OCI-LY3 (cell line): ENCODE measurements at regions not wholly inside any gene's neighbourhood (a gene's known extent, or its start where the extent isn't known, plus 50 kb on each side); places are given as distances from the start of the nearest gene placed in this dataset.

ENCODE experiments used
- EZH2phosphoT487 ChIP-seq: fragments of 200-600 bp; shearing (Covaris generic); IDR thresholded peaks from 2 replicates; pipeline ENCODE4 v1.6.1; 2018; ENCODE audit warnings: antibody characterized with exemption, mixed run types, low read depth
- TF ChIP-seq, protein P1 (sequence below): fragments of 200-600, 300-600 bp; sonication (generic); IDR thresholded peaks from 2 replicates; pipeline ENCODE4 v1.5.1; 2014; ENCODE audit warnings: antibody characterized with exemption, low read length, low read depth

- TF ChIP-seq, protein P1, sequence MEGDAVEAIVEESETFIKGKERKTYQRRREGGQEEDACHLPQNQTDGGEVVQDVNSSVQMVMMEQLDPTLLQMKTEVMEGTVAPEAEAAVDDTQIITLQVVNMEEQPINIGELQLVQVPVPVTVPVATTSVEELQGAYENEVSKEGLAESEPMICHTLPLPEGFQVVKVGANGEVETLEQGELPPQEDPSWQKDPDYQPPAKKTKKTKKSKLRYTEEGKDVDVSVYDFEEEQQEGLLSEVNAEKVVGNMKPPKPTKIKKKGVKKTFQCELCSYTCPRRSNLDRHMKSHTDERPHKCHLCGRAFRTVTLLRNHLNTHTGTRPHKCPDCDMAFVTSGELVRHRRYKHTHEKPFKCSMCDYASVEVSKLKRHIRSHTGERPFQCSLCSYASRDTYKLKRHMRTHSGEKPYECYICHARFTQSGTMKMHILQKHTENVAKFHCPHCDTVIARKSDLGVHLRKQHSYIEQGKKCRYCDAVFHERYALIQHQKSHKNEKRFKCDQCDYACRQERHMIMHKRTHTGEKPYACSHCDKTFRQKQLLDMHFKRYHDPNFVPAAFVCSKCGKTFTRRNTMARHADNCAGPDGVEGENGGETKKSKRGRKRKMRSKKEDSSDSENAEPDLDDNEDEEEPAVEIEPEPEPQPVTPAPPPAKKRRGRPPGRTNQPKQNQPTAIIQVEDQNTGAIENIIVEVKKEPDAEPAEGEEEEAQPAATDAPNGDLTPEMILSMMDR, result no peak
- TF ChIP-seq EZH2phosphoT487, result no peak
Observed at GRCh38 chr20:7765221-7765620, 175.0 kb downstream of the HAO1 start.
